H9 (cell line): ENCODE measurements at regions not wholly inside any gene's neighbourhood (a gene's known extent, or its start where the extent isn't known, plus 50 kb on each side); places are given as distances from the start of the nearest gene placed in this dataset.

ENCODE experiments used
- DNase-seq: peaks from one replicate; pipeline ENCODE4 v3.0.0-alpha.2; 2017
- H2AFZ ChIP-seq: one replicate; pipeline ENCODE4 v1.6.1; 2013; ENCODE audit warnings: mild to moderate bottlenecking, low read length, control low read depth, moderate library complexity
- H2AK5ac ChIP-seq: 2 replicates; pipeline ENCODE4 v1.6.1; 2013; ENCODE audit warnings: low read length, control low read depth, mixed read lengths; ENCODE audit not compliant: insufficient read length
- H2BK120ac ChIP-seq: one replicate; pipeline ENCODE4 v1.6.1; 2013; ENCODE audit warnings: low read depth, mild to moderate bottlenecking, low read length, control low read depth, inconsistent platforms; ENCODE audit not compliant: poor library complexity, severe bottlenecking
- H2BK12ac ChIP-seq: 2 replicates; pipeline ENCODE4 v1.6.1; 2013; ENCODE audit warnings: low read length, control low read depth, mixed read lengths, low read depth; ENCODE audit not compliant: insufficient read length
- H2BK15ac ChIP-seq: 2 replicates; pipeline ENCODE4 v1.6.1; 2013; ENCODE audit warnings: low read depth, low read length, control low read depth
- H2BK20ac ChIP-seq: one replicate; pipeline ENCODE4 v1.6.1; 2013; ENCODE audit warnings: low read depth, mild to moderate bottlenecking, low read length, control low read depth, inconsistent platforms; ENCODE audit not compliant: poor library complexity, severe bottlenecking
- H2BK5ac ChIP-seq: 2 replicates; pipeline ENCODE4 v1.6.1; 2013; ENCODE audit warnings: low read length, control low read depth, mixed read lengths; ENCODE audit not compliant: insufficient read length
- H3K14ac ChIP-seq: 2 replicates; pipeline ENCODE4 v1.6.1; 2013; ENCODE audit warnings: low read length, control low read depth; ENCODE audit not compliant: insufficient read depth
- H3K18ac ChIP-seq: 2 replicates; pipeline ENCODE4 v1.6.1; 2013; ENCODE audit warnings: low read depth, mild to moderate bottlenecking, mixed read lengths, low read length, control low read depth; ENCODE audit not compliant: insufficient read length
- H3K23ac ChIP-seq: 2 replicates; pipeline ENCODE4 v1.6.1; 2013; ENCODE audit warnings: low read length, control low read depth, mixed read lengths, low read depth; ENCODE audit not compliant: insufficient read length
- H3K23me2 ChIP-seq: 2 replicates; pipeline ENCODE4 v1.6.1; 2013; ENCODE audit warnings: low read depth, mild to moderate bottlenecking, mixed read lengths, low read length, control low read depth; ENCODE audit not compliant: insufficient read length, poor library complexity, severe bottlenecking
- H3K27ac ChIP-seq: 2 replicates; pipeline ENCODE4 v1.5.1; 2013; ENCODE audit warnings: low read length, control low read depth, mixed read lengths, low read depth; ENCODE audit not compliant: insufficient read length
- H3K27me3 ChIP-seq: 2 replicates; pipeline ENCODE4 v1.6.1; 2013; ENCODE audit warnings: low read length, control low read depth, inconsistent platforms; ENCODE audit not compliant: insufficient read depth
- H3K4ac ChIP-seq: 2 replicates; pipeline ENCODE4 v1.6.1; 2013; ENCODE audit warnings: low read depth, mild to moderate bottlenecking, control low read depth, inconsistent platforms, low read length, moderate library complexity
- H3K4me1 ChIP-seq: 2 replicates; pipeline ENCODE4 v1.6.1; 2013; ENCODE audit warnings: low read length, control low read depth, inconsistent platforms; ENCODE audit not compliant: insufficient read depth
- H3K4me2 ChIP-seq: 2 replicates; pipeline ENCODE4 v1.6.1; 2013; ENCODE audit warnings: low read length, control low read depth, mixed read lengths; ENCODE audit not compliant: insufficient read length, insufficient read depth
- H3K56ac ChIP-seq: 2 replicates; pipeline ENCODE4 v1.6.1; 2013; ENCODE audit warnings: low read depth, mild to moderate bottlenecking, mixed read lengths, low read length, control low read depth; ENCODE audit not compliant: insufficient read length
- H3K79me1 ChIP-seq: 2 replicates; pipeline ENCODE4 v1.6.1; 2013; ENCODE audit warnings: low read depth, mild to moderate bottlenecking, moderate library complexity, low read length, control low read depth, inconsistent platforms; ENCODE audit not compliant: insufficient read depth, poor library complexity, severe bottlenecking
- H3K79me2 ChIP-seq: 2 replicates; pipeline ENCODE4 v1.6.1; 2013; ENCODE audit warnings: low read length, control low read depth, inconsistent platforms; ENCODE audit not compliant: insufficient read depth
- H3K9ac ChIP-seq: 2 replicates; pipeline ENCODE4 v1.6.1; 2013; ENCODE audit warnings: low read length, control low read depth, mixed read lengths; ENCODE audit not compliant: insufficient read length; ENCODE audit errors: extremely low read depth
- H3K9me3 ChIP-seq: one replicate; pipeline ENCODE4 v1.6.1; 2013; ENCODE audit warnings: low read depth, low read length, inconsistent platforms; ENCODE audit not compliant: control insufficient read depth
- H3T11ph ChIP-seq: one replicate; pipeline ENCODE4 v1.6.1; 2013; ENCODE audit warnings: mild to moderate bottlenecking, low read length, control low read depth, inconsistent platforms
- H4K20me1 ChIP-seq: one replicate; pipeline ENCODE4 v1.6.1; 2013; ENCODE audit not compliant: control insufficient read depth, insufficient read length, insufficient read depth
- H4K5ac ChIP-seq: 2 replicates; pipeline ENCODE4 v1.6.1; 2013; ENCODE audit warnings: low read depth, mild to moderate bottlenecking, mixed read lengths, low read length, control low read depth; ENCODE audit not compliant: insufficient read length
- H4K8ac ChIP-seq: replicated peaks from 2 replicates; pipeline ENCODE4 v1.6.1; 2013; ENCODE audit warnings: low read length, control low read depth, mixed read lengths, low read depth; ENCODE audit not compliant: insufficient read length
- H4K91ac ChIP-seq: 2 replicates; pipeline ENCODE4 v1.6.1; 2013; ENCODE audit warnings: low read depth, mild to moderate bottlenecking, moderate library complexity, mixed read lengths, low read length, control low read depth; ENCODE audit not compliant: insufficient read length
- H3K27ac Mint-ChIP-seq, 3 experiments: 2 replicates in 2 of 3; 3 replicates in 1 of 3; pipeline ENCODE4 v1.8.0; 2020 to 2021; ENCODE audit warnings: mixed read lengths in 3 of 3, mild to moderate bottlenecking in 1 of 3, moderate library complexity in 1 of 3
- H3K27me3 Mint-ChIP-seq: 2 replicates; pipeline ENCODE4 v1.8.0; 2021; ENCODE audit warnings: low read depth, mild to moderate bottlenecking, moderate library complexity, mixed read lengths
- H3K36me3 Mint-ChIP-seq, 3 experiments: 2 replicates in 2 of 3; 3 replicates in 1 of 3; pipeline ENCODE4 v1.8.0; 2020 to 2021; ENCODE audit warnings: low read depth in 3 of 3, mixed read lengths in 3 of 3; ENCODE audit not compliant: insufficient read depth in 1 of 3
- H3K4me1 Mint-ChIP-seq, 2 experiments: 2 replicates each; pipeline ENCODE4 v1.8.0; 2020; ENCODE audit warnings: mixed read lengths in 2 of 2
- H3K4me3 Mint-ChIP-seq, 2 experiments: 2 replicates in 1 of 2; 3 replicates in 1 of 2; pipeline ENCODE4 v1.8.0; 2020 to 2021; ENCODE audit warnings: mild to moderate bottlenecking in 2 of 2, mixed read lengths in 2 of 2, moderate library complexity in 1 of 2
- H3K9me3 Mint-ChIP-seq, 2 experiments: 2 replicates in 1 of 2; 3 replicates in 1 of 2; pipeline ENCODE4 v1.8.0; 2020; ENCODE audit warnings: mild to moderate bottlenecking in 2 of 2, mixed read lengths in 2 of 2, moderate library complexity in 1 of 2
- CTCF ChIP-seq: fragments of 200-600 bp; sonication (generic); conservative IDR thresholded peaks from 3 replicates; pipeline ENCODE4 v1.8.0; 2021; ENCODE audit warnings: antibody characterized with exemption, mild to moderate bottlenecking
- WGBS: extraction: QIAGEN DNeasy Blood & Tissue Kit; methylation state at CpG from one replicate; pipeline ENCODE4 v1.1.7; 2013; ENCODE audit warnings: missing lambda C conversion rate, low lambda C conversion rate, mixed read lengths; ENCODE audit not compliant: insufficient read length; ENCODE audit errors: extremely low coverage; 5-methylcytosine and 5-hydroxymethylcytosine counted together

GRCh38 chr10:90204131-90204955 lies 503.0 kb downstream of the KIF20B start:
- no peak for DNase-seq
- Histone ChIP-seq H2BK20ac (no peak overlapping the region), H3K79me2 (no peaks in the 10 kb centered on the region), H3K23ac (no peak overlapping the region), H3K9ac (no peak overlapping the region), H4K20me1 (no peaks in the 10 kb centered on the region), H4K8ac (no peak overlapping the region), H3K9me3 (no peaks in the 10 kb centered on the region), H3K79me1 (no peaks in the 10 kb centered on the region), H2BK15ac (no peak overlapping the region), H3K4me1 (no peaks in the 10 kb centered on the region), H4K5ac (no peak overlapping the region), H2BK5ac (no peak overlapping the region), H2AK5ac (no peak overlapping the region), H3K23me2 (no peaks in the 10 kb centered on the region), H3K14ac (no peak overlapping the region), H3K4me2 (no peak overlapping the region), H3K4ac (no peak overlapping the region), H3K18ac (no peak overlapping the region), H3T11ph (no peak overlapping the region), H2AFZ (no peak overlapping the region), H2BK12ac (no peak overlapping the region), H4K91ac (no peak overlapping the region), H3K27me3 (no peaks in the 10 kb centered on the region), H3K56ac (no peak overlapping the region), H3K27ac (no peak overlapping the region), H2BK120ac (no peak overlapping the region)
- no peak for TF ChIP-seq CTCF
- no peaks in the 10 kb centered on the region for H3K4me1 Mint-ChIP-seq
- no peak overlapping the region for H3K27ac Mint-ChIP-seq
- H3K4me3 Mint-ChIP-seq: no peak overlapping the region
- H3K36me3 Mint-ChIP-seq: no peaks in the 10 kb centered on the region; a peak in 1 of 7 replicates
- no CpG with 5 or more reads among the region's 6 CpGs for WGBS
- H3K9me3 Mint-ChIP-seq: no peaks in the 10 kb centered on the region; a peak in 1 of 5 replicates
- no peaks in the 10 kb centered on the region for H3K27me3 Mint-ChIP-seq
